COR-L47 (cell line): ENCODE measurements at regions not wholly inside any gene's neighbourhood (a gene's known extent, or its start where the extent isn't known, plus 50 kb on each side); places are given as distances from the start of the nearest gene placed in this dataset.

Source experiments
- DNase-seq: peaks from one replicate; lab custom pipeline; 2025; lab: John Stamatoyannopoulos, UW

DNA sequence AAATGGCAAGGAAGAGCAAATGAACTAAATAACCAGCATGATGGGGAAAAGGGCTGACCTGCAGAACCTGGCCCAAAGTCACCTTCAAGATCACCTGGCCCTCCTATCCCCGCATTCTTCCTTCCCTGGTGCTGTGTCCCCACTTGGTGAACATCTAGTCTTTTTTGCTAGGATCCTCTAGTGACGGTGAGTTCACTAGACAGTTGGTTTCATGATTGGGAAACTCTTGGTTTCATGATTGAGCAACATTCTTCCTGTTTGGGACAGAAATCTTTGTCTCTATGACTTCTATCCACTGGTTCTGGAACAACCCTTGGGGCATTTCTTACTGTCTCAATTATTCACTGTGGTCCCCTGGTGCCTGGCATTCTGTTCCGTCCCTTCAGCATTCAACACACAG is 50.2 kb upstream of the DAB2IP start:
- no peak for DNase-seq
